HepG2 (cell line): ENCODE measurements at regions not wholly inside any gene's neighbourhood (a gene's known extent, or its start where the extent isn't known, plus 50 kb on each side); places are given as distances from the start of the nearest gene placed in this dataset.

Experiments used
- ATAC-seq: fragments of 200-7000 bp; cut with Tn5 transposase; 3 replicates; pipeline ENCODE4 v1.9.1; 2020; ENCODE audit warnings: mild to moderate bottlenecking, moderate library complexity
- BruUV-seq: library from RNA; stranded (reverse); fragments of 400-500 nt; replicated peaks from 2 replicates; lab custom pipeline; 2021; lab: Mats Ljungman, UMichigan
- CTCF ChIA-PET: fragments of 300-600 bp; formaldehyde crosslinking; extraction: SDS; loops from one replicate; lab custom pipeline; 2021; ENCODE audit warnings: low total read pairs, inconsistent platforms, low intra/inter-chr PET ratio; lab: Yijun Ruan, JAX
- POLR2A ChIA-PET: fragments of 350-600 bp; sonication (Branson Sonifier 250); formaldehyde crosslinking; loops from one replicate; lab custom pipeline; 2020; ENCODE audit warnings: antibody characterized with exemption, inconsistent platforms; lab: Yijun Ruan, JAX
- DNase-seq: peaks from one replicate; pipeline ENCODE4 v3.0.0-alpha.2; 2015; ENCODE audit warnings: low spot score
- FAIRE-seq: peaks from 3 replicates; lab custom pipeline; 2011; peaks lifted over from hg19 to GRCh38; lab: Jason Lieb, UNC
- H2AFZ ChIP-seq: one replicate; pipeline ENCODE4 v1.6.1; 2011; ENCODE audit warnings: low read length, inconsistent platforms
- H3K27ac ChIP-seq: fragments of 300-600 bp; 3 replicates; pipeline ENCODE4 v1.8.0; 2011; ENCODE audit warnings: mixed run types, mild to moderate bottlenecking, mixed read lengths, low read length, inconsistent platforms; ENCODE audit not compliant: insufficient read depth; ENCODE audit errors: extremely low read length
- H3K27me3 ChIP-seq, 2 experiments: fragments of 200-600 bp in 1 of 2; 2 replicates in 1 of 2; 3 replicates in 1 of 2; pipeline versions ENCODE4 v1.6.0 to v1.8.0; 2011; ENCODE audit warnings: low read length in 2 of 2, mild to moderate bottlenecking in 2 of 2, moderate library complexity in 2 of 2, inconsistent platforms in 1 of 2; ENCODE audit not compliant: insufficient read depth in 2 of 2, control insufficient read depth in 1 of 2
- H3K36me3 ChIP-seq, 2 experiments: fragments of 200-600 bp in 1 of 2; replicated peaks in 1 of 2; 2 replicates in 1 of 2; 3 replicates in 1 of 2; pipeline versions ENCODE4 v1.5.1 to v1.8.0; 2011; ENCODE audit warnings: low read length in 2 of 2, inconsistent platforms in 1 of 2; ENCODE audit not compliant: insufficient read depth in 2 of 2, control insufficient read depth in 1 of 2
- H3K4me1 ChIP-seq: 2 replicates; pipeline ENCODE4 v1.5.1; 2012; ENCODE audit warnings: low read length, inconsistent platforms; ENCODE audit not compliant: insufficient read depth
- H3K4me2 ChIP-seq: 2 replicates; pipeline ENCODE4 v1.6.0; 2011; ENCODE audit warnings: low read depth, low read length, inconsistent platforms
- H3K4me3 ChIP-seq, 3 experiments: fragments of 200-600 bp in 1 of 3; sonication (generic), shearing (Covaris generic) in 1 of 3; replicated peaks in 1 of 3; 2 replicates each; pipeline ENCODE4 v1.5.1; 2011 to 2016; ENCODE audit warnings: low read length in 3 of 3, inconsistent platforms in 2 of 3, low read depth in 2 of 3, mild to moderate bottlenecking in 2 of 3, control low read depth in 1 of 3, mixed read lengths in 1 of 3; ENCODE audit not compliant: insufficient read depth in 1 of 3
- H3K79me2 ChIP-seq: one replicate; pipeline ENCODE4 v1.6.1; 2011; ENCODE audit warnings: low read length, inconsistent platforms; ENCODE audit not compliant: insufficient read depth
- H3K9ac ChIP-seq: 2 replicates; pipeline ENCODE4 v1.6.0; 2011; ENCODE audit warnings: mild to moderate bottlenecking, low read depth, low read length, inconsistent platforms; ENCODE audit not compliant: insufficient read depth
- H3K9me3 ChIP-seq: 2 replicates; pipeline ENCODE4 v1.5.1; 2012; ENCODE audit warnings: mild to moderate bottlenecking, low read length
- H4K20me1 ChIP-seq: 2 replicates; pipeline ENCODE4 v1.6.0; 2011; ENCODE audit warnings: inconsistent platforms, mild to moderate bottlenecking, low read length, moderate library complexity; ENCODE audit not compliant: insufficient read depth
- ADNP ChIP-seq: sonication (generic); formaldehyde crosslinking; IDR thresholded peaks from 2 replicates; pipeline ENCODE4 v1.4.0; 2020; ENCODE audit warnings: missing genetic modification reagents
- ATF4 ChIP-seq, 2 experiments: fragments of 450-650 bp in 1 of 2; sonication (generic) in 1 of 2; formaldehyde crosslinking; IDR thresholded peaks; 2 replicates each; pipeline versions ENCODE4 v1.5.0 to v1.8.0; 2020 to 2022; ENCODE audit warnings: mild to moderate bottlenecking in 1 of 2, missing genetic modification reagents in 1 of 2
- BCL6 ChIP-seq: IDR thresholded peaks from 2 replicates; pipeline ENCODE4 v1.6.1; 2016; ENCODE audit warnings: missing genetic modification reagents, missing compliant biosample characterization
- CEBPZ ChIP-seq: IDR thresholded peaks from 2 replicates; pipeline ENCODE4 v1.6.1; 2012; ENCODE audit warnings: low read length, improper control_type of control experiment
- ELF4 ChIP-seq: sonication (generic); formaldehyde crosslinking; IDR thresholded peaks from 2 replicates; pipeline ENCODE4 v1.5.0; 2020; ENCODE audit warnings: missing genetic modification reagents, mild to moderate bottlenecking, moderate library complexity, borderline replicate concordance
- ERF ChIP-seq: IDR thresholded peaks from 2 replicates; pipeline ENCODE4 v1.6.1; 2018; ENCODE audit warnings: missing biosample characterization, missing genetic modification reagents
- FOXP1 ChIP-seq, 2 experiments: fragments of 450-650 bp in 1 of 2; IDR thresholded peaks; 2 replicates each; pipeline ENCODE4 v1.6.1; 2017 to 2018; ENCODE audit warnings: antibody characterized with exemption in 1 of 2
- HNRNPH1 ChIP-seq: fragments of 200-400 bp; formaldehyde crosslinking; optimal IDR thresholded peaks from 2 replicates; pipeline ENCODE3; 2017; ENCODE audit warnings: mild to moderate bottlenecking, low read depth, low read length
- HOXA9 ChIP-seq: sonication (generic); formaldehyde crosslinking; IDR thresholded peaks from 2 replicates; pipeline ENCODE4 v1.8.1; 2022; ENCODE audit warnings: missing genetic modification reagents, mild to moderate bottlenecking, moderate library complexity, borderline replicate concordance
- KDM5B ChIP-seq: sonication (generic); formaldehyde crosslinking; IDR thresholded peaks from 2 replicates; pipeline ENCODE4 v1.4.0; 2020; ENCODE audit warnings: missing genetic modification reagents, mild to moderate bottlenecking, borderline replicate concordance
- MED8 ChIP-seq: sonication (generic); formaldehyde crosslinking; IDR thresholded peaks from 2 replicates; pipeline ENCODE4 v1.8.1; 2023; ENCODE audit warnings: mild to moderate bottlenecking, missing genetic modification reagents; ENCODE audit not compliant: insufficient replicate concordance
- RXRA ChIP-seq: sonication (generic); formaldehyde crosslinking; IDR thresholded peaks from 2 replicates; pipeline ENCODE4 v1.5.1; 2020; ENCODE audit warnings: missing genetic modification reagents
- SOX13 ChIP-seq, 3 experiments: fragments of 450-650 bp in 1 of 3; sonication (generic) in 1 of 3; formaldehyde crosslinking in 1 of 3; IDR thresholded peaks in 2 of 3; conservative IDR thresholded peaks in 1 of 3; 2 replicates each; pipeline versions ENCODE4 v1.5.0 to v1.6.1; 2016 to 2020; ENCODE audit warnings: antibody characterized with exemption in 1 of 3, mild to moderate bottlenecking in 1 of 3, missing compliant biosample characterization in 1 of 3, missing genetic modification reagents in 1 of 3, moderate library complexity in 1 of 3
- ZBTB37 ChIP-seq: sonication (generic); formaldehyde crosslinking; IDR thresholded peaks from 2 replicates; pipeline ENCODE4 v1.4.0; 2020; ENCODE audit warnings: mild to moderate bottlenecking, missing genetic modification reagents
- ZNF33A ChIP-seq: sonication (generic); formaldehyde crosslinking; IDR thresholded peaks from 2 replicates; pipeline ENCODE4 v1.5.1; 2020; ENCODE audit warnings: missing genetic modification reagents, mild to moderate bottlenecking, moderate library complexity, borderline replicate concordance
- ZNF33B ChIP-seq: sonication (generic); formaldehyde crosslinking; IDR thresholded peaks from 2 replicates; pipeline ENCODE4 v1.5.1; 2020; ENCODE audit warnings: mild to moderate bottlenecking, missing genetic modification reagents
- ZNF570 ChIP-seq: sonication (generic); formaldehyde crosslinking; IDR thresholded peaks from 2 replicates; pipeline ENCODE4 v1.4.0; 2020; ENCODE audit warnings: mild to moderate bottlenecking, missing genetic modification reagents, borderline replicate concordance
- ZNF749 ChIP-seq: sonication (generic); formaldehyde crosslinking; IDR thresholded peaks from 2 replicates; pipeline ENCODE4 v1.8.0; 2022; ENCODE audit warnings: mild to moderate bottlenecking, missing genetic modification reagents, moderate library complexity, borderline replicate concordance
- ZNF761 ChIP-seq: sonication (generic); formaldehyde crosslinking; conservative IDR thresholded peaks from 2 replicates; pipeline ENCODE4 v1.4.0; 2020; ENCODE audit warnings: mild to moderate bottlenecking, missing genetic modification reagents
- ZSCAN29 ChIP-seq: sonication (generic); formaldehyde crosslinking; conservative IDR thresholded peaks from 2 replicates; pipeline ENCODE4 v1.4.0; 2020; ENCODE audit warnings: mild to moderate bottlenecking, missing genetic modification reagents
- WGBS: methylation state at CpG from one replicate; pipeline ENCODE4 v1.1.6; 2017; ENCODE audit warnings: low lambda C conversion rate; 5-methylcytosine and 5-hydroxymethylcytosine counted together
- in situ Hi-C: cut with HindIII; loops from 2 replicates; pipeline ENCODE4 v1.10.0; 2017; ENCODE audit warnings: low pct_unique_long_range_greater_than_20kb; ENCODE audit not compliant: extremely low pct_ligation_motif_present
- intact Hi-C: fragments of 100-400 bp; cut with micrococcal nuclease; formaldehyde crosslinking; loops from one replicate; pipeline ENCODE4 v1.10.0; 2022; ENCODE audit not compliant: unreplicated experiment

- H3K4me1 ChIP-seq, result no peaks in the 10 kb centered on the region
- 0% methylated on average over 4 of the region's 4 CpGs for WGBS
- H3K9me3 ChIP-seq, result no peaks in the 10 kb centered on the region
- no peak for DNase-seq
- no peaks in the 10 kb centered on the region for H3K27me3 ChIP-seq
- in situ Hi-C loops, result no loop called here
- ChIA-PET POLR2A (no interaction called here), CTCF (no interaction called here)
- no peak overlapping the region for H3K27ac ChIP-seq
- BruUV-seq, result no TSS peak
- no peak for ATAC-seq
- no peaks in the 10 kb centered on the region for H3K36me3 ChIP-seq
- no peak overlapping the region for H3K4me3 ChIP-seq
- no peaks in the 10 kb centered on the region for H4K20me1 ChIP-seq
- intact Hi-C loops, result no loop called here
- no peak overlapping the region for H2AFZ ChIP-seq
- no peak overlapping the region for H3K9ac ChIP-seq
- no peak for FAIRE-seq
- TF ChIP-seq BCL6 (CRISPR knock-in tag), result no peak
- TF ChIP-seq MED8 (CRISPR knock-in tag), result no peak
- TF ChIP-seq ZNF570 (CRISPR knock-in tag), result no peak
- TF ChIP-seq ZSCAN29 (CRISPR knock-in tag), result no peak
- no peak for TF ChIP-seq HOXA9 (CRISPR knock-in tag)
- TF ChIP-seq HNRNPH1, result no peak
- no peak for TF ChIP-seq SOX13 (IDR thresholded peaks at IDR 0.05)
- no peak for TF ChIP-seq SOX13 (CRISPR knock-in tag; conservative IDR thresholded peaks at IDR 0.05 in 1 of 2, IDR thresholded peaks at IDR 0.05 in 1 of 2)
- no peak for TF ChIP-seq RXRA (CRISPR knock-in tag)
- TF ChIP-seq KDM5B (CRISPR knock-in tag), result no peak
- no peak for TF ChIP-seq ATF4 (CRISPR knock-in tag; IDR thresholded peaks at IDR 0.05)
- TF ChIP-seq ZBTB37 (CRISPR knock-in tag), result no peak
- no peak for TF ChIP-seq FOXP1 (IDR thresholded peaks at IDR 0.05)
- TF ChIP-seq FOXP1 (CRISPR knock-in tag; IDR thresholded peaks at IDR 0.05), result no peak
- no peak for TF ChIP-seq ELF4 (CRISPR knock-in tag)
- no peak for TF ChIP-seq ZNF33A (CRISPR knock-in tag)
- no peak for TF ChIP-seq ZNF761 (CRISPR knock-in tag)
- no peak for TF ChIP-seq ZNF33B (CRISPR knock-in tag)
- TF ChIP-seq ZNF749 (CRISPR knock-in tag), result no peak
- no peak for TF ChIP-seq ADNP (CRISPR knock-in tag)
- no peak for TF ChIP-seq ERF
- TF ChIP-seq CEBPZ, result no peak
- H3K4me2 ChIP-seq, result no peak overlapping the region
- H3K79me2 ChIP-seq, result no peaks in the 10 kb centered on the region
Observed at GRCh38 chr3:69567023-69567709, 172.1 kb upstream of the MITF start.
